ENCODE measurements at regions not wholly inside any gene's neighbourhood (a gene's known extent, or its start where the extent isn't known, plus 50 kb on each side); places are given as distances from the start of the nearest gene placed in this dataset.

GRCh38 chr9:33637881-33638280, 113.8 kb downstream of the ANKRD18B start (continued):
- TF ChIP-seq ZNF749 (CRISPR knock-in tag; IDR thresholded peaks at IDR 0.05; ENCODE audit: borderline replicate concordance), result no peak
- no peak for TF ChIP-seq ATF2 (CRISPR knock-in tag; IDR thresholded peaks at IDR 0.05)
- no peak for TF ChIP-seq ARNT2 (CRISPR knock-in tag; IDR thresholded peaks at IDR 0.05; ENCODE audit: low read depth)

GRCh38 chr9:33638391-33638915, 114.4 kb downstream of the ANKRD18B start:
- in situ Hi-C loops (cut with HindIII; ENCODE audit: extremely low pct_ligation_motif_present, low pct_unique_long_range_greater_than_20kb), result no loop called here
- CTCF ChIA-PET (ENCODE audit: low intra/inter-chr PET ratio, low total read pairs), result no interaction called here
- POLR2A ChIA-PET, result no interaction called here

More at GRCh38 chr9:33638391-33638915, 114.4 kb downstream of the ANKRD18B start:
- Histone ChIP-seq H3K27me3 (ENCODE audit: control insufficient read depth in 1 of 2, insufficient read depth in 2 of 2, low read length in 2 of 2) (peaks cover 0 to 24% of the 10 kb centered on the region in 2 experiments; a peak in 2 of 5 replicates), H3K79me2 (ENCODE audit: insufficient read depth, low read length) (no peaks in the 10 kb centered on the region), H3K4me1 (ENCODE audit: insufficient read depth, low read length) (no peaks in the 10 kb centered on the region), H3K9me3 (ENCODE audit: low read length) (no peaks in the 10 kb centered on the region), H3K36me3 (replicated peaks in 1 of 2; ENCODE audit: control insufficient read depth in 1 of 2, insufficient read depth in 2 of 2, low read length in 2 of 2) (no peaks in the 10 kb centered on the region), H3K4me3 (replicated peaks in 1 of 3; ENCODE audit: insufficient read depth in 1 of 3, low read depth in 2 of 3, low read length in 3 of 3) (no peak overlapping the region), H3K27ac (ENCODE audit: extremely low read length, insufficient read depth, low read length) (no peak overlapping the region), H3K4me2 (ENCODE audit: low read depth, low read length) (no peak overlapping the region), H2AFZ (ENCODE audit: low read length) (no peak overlapping the region), H4K20me1 (ENCODE audit: insufficient read depth, low read length) (no peaks in the 10 kb centered on the region), H3K9ac (ENCODE audit: insufficient read depth, low read depth, low read length) (no peak overlapping the region)
- no TSS peak for BruUV-seq (replicated peaks)
- 0% methylated on average over 6 of the region's 6 CpGs for WGBS (ENCODE audit: low lambda C conversion rate)
- FAIRE-seq (no peak), ATAC-seq (no peak), DNase-seq (ENCODE audit: low spot score) (no peak)
- intact Hi-C loops (cut with micrococcal nuclease; ENCODE audit: unreplicated experiment), result no loop called here
- no peak for TF ChIP-seq ZNF383 (CRISPR knock-in tag; IDR thresholded peaks at IDR 0.05; ENCODE audit: borderline replicate concordance)
- TF ChIP-seq LBX2 (CRISPR knock-in tag; IDR thresholded peaks at IDR 0.05; ENCODE audit: borderline replicate concordance), result no peak
- TF ChIP-seq ZNF883 (CRISPR knock-in tag; IDR thresholded peaks at IDR 0.05; ENCODE audit: not compliant biosample characterization), result no peak
- TF ChIP-seq ZNF781 (CRISPR knock-in tag; IDR thresholded peaks at IDR 0.05; ENCODE audit: borderline replicate concordance, not compliant biosample characterization), result no peak
- TF ChIP-seq RBAK (CRISPR knock-in tag; IDR thresholded peaks at IDR 0.05), result no peak
- no peak for TF ChIP-seq TCF7L2 (IDR thresholded peaks at IDR 0.05; ENCODE audit: low read depth, low read length)
- TF ChIP-seq SP4 (CRISPR knock-in tag; IDR thresholded peaks at IDR 0.05), result no peak
- no peak for TF ChIP-seq HMG20B (CRISPR knock-in tag; conservative IDR thresholded peaks at IDR 0.05)
- no peak for TF ChIP-seq DMAP1 (CRISPR knock-in tag; IDR thresholded peaks at IDR 0.05)
- TF ChIP-seq MED8 (CRISPR knock-in tag; IDR thresholded peaks at IDR 0.05; ENCODE audit: insufficient replicate concordance), result no peak
- TF ChIP-seq ATF6 (CRISPR knock-in tag; conservative IDR thresholded peaks at IDR 0.05), result no peak
- no peak for TF ChIP-seq CHCHD3 (CRISPR knock-in tag; IDR thresholded peaks at IDR 0.05)
- TF ChIP-seq ZNF878 (CRISPR knock-in tag; IDR thresholded peaks at IDR 0.05), result no peak
- no peak for TF ChIP-seq MXD4 (CRISPR knock-in tag; IDR thresholded peaks at IDR 0.05)

Data from HepG2 (cell line).